ENCODE measurements at regions not wholly inside any gene's neighbourhood (a gene's known extent, or its start where the extent isn't known, plus 50 kb on each side); places are given as distances from the start of the nearest gene placed in this dataset.
"Not testable (repeated sequence)": the region's sequence is repeated elsewhere in the genome, so short reads cannot be mapped to it uniquely, and the experiment has no call there.

GRCh38 chr6:15761045-15761502 is 98.2 kb upstream of the DTNBP1 start:
- DNase-seq = no peak

GRCh38 chr6:15758631-15759215 is 95.9 kb upstream of the DTNBP1 start:
- DNase-seq = no peak

DNA sequence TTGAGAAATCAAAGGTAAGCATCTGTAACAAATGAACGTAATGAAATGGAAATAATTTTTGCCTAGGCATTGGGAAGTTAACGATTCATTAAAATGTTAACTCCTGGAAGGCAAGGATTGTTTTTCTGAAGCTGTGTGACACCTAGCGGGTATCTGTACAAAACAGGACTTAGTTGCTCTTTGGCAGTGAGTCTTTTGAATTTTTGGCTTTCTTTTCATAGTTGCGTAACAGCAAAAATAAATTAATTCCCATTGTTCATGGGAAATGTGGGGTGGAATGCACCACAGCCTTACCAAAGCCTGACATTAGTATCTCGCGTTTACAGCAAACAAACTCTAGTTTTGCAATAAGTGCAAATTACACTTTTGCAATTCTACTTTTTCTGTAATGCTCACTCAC is 92.7 kb upstream of the DTNBP1 start:
- DNase-seq = no peak

DNA sequence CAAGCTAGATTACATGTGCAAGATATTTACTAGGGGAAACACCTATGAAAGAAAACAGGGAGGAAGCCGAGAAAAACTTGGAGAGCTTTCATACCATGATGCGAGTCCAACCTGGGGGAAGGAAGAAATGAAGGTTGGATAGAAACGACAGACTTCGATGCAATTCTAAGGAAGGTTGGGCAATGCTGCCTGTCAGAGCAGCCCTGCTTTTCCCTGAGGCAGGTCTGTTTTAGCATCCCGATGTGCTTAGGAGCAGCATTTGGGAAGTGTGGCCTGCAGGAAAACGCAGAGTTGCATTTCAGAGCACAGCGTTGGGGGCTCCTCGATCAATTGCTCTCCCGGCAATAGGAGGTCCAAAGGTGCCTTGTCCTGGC is 91.9 kb upstream of the DTNBP1 start:
- DNase-seq = no peak

GRCh38 chr6:15754035-15754705 is 91.3 kb upstream of the DTNBP1 start:
- no peak for DNase-seq

- no peak for DNase-seq
Observed at GRCh38 chr6:15752820-15753219, 90.0 kb upstream of the DTNBP1 start.

- DNase-seq = no peak
Observed at GRCh38 chr6:15751721-15752350, 89.0 kb upstream of the DTNBP1 start.

- DNase-seq = no peak
Observed at GRCh38 chr6:15748341-15748740, 85.5 kb upstream of the DTNBP1 start.

- DNase-seq = no peak
Observed at GRCh38 chr6:15747354-15747883, 84.6 kb upstream of the DTNBP1 start.

GRCh38 chr6:15745781-15746180 is 83.0 kb upstream of the DTNBP1 start:
- DNase-seq = no peak

DNA sequence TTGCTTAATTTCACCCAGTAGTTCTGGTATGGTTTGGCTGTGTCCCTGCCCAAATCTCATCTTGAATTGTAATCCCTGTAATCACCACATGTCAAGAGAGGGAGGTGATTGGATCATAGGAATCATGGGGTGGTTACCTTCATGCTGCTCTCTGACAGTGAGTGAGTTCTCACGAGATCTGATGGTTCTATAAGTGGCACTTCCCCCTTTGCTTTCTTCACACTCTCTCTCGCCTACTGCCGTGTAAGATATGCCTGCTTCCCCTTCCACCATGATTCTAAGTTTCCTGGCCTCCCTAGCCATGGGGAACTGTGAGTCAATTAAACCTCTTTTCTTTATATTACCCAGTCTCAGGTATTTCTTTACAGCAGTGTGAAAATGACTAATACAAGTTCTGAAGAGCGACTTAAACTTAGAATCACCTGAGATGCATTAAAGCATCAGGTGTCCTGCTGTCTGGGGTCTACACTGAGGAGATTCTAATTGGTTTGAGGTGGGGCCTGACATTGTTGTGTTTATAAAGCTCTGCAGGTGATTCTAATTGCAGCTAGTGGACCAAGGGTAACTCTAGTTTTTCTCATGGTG is 82.1 kb upstream of the DTNBP1 start:
- DNase-seq = peak; percentile 37 to 61

DNA sequence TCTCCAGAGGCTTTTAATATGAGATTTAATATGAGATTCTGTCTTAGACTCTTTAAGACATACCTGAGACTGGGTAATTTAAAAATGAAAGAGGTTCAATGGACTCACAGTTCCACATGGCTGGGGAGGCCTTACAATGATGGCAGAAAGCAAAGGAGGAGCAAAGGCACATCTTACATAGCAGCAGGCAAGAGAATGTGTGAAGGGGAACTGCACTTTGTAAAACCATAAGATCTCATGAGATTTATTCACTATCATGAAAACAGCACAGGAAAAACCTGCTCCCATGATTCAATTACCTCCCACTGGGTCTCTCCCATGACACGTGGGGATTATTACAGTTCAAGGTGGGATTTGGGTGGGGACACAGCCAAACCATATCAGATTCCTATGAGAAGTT is 79.2 kb upstream of the DTNBP1 start:
- not testable (repeated sequence) for DNase-seq

GRCh38 chr6:15741405-15741804 is 78.6 kb upstream of the DTNBP1 start:
- DNase-seq = no peak

GRCh38 chr6:15739867-15740266 is 77.0 kb upstream of the DTNBP1 start:
- DNase-seq = no peak

GRCh38 chr6:15739353-15739752 is 76.5 kb upstream of the DTNBP1 start:
- DNase-seq = no peak

DNA sequence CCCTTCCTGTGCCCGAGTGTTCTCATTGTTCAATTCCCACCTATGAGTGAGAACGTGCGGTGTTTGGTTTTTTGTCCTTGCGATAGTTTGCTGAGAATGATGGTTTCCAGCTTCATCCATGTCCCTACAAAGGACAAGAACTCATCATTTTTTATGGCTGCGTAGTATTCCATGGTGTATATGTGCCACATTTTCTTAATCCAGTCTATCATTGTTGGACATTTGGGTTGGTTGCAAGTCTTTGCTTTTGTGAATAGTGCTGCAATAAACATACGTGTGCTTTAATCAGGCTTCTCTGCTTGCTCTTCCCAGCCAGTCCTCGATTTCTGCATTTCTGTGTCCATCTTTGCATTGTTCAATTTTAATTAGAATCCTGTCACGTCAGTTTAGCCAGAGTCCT is 75.4 kb upstream of the DTNBP1 start:
- DNase-seq = not testable (repeated sequence)

DNA sequence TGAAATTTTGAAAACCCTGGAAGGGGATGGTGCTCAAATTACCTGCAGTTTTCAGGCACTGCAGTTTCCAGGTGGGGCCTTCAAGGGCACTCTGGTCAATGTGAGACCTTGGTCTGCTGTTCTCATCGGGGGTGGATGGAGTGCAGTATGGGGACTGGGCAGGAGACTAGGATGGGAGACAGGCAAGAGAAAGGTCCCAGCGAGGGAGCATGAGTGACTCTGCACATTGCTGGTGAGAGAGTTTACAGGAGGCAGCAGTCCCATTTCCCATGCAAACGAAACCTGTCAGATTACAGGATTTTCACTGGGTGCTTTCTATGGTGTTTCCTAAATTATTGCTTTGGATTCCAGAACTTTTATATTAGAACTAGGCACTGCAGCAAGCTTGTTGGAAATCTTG is 73.5 kb upstream of the DTNBP1 start:
- no peak for DNase-seq

GRCh38 chr6:15735567-15736265 is 72.9 kb upstream of the DTNBP1 start:
- DNase-seq = no peak

DNA sequence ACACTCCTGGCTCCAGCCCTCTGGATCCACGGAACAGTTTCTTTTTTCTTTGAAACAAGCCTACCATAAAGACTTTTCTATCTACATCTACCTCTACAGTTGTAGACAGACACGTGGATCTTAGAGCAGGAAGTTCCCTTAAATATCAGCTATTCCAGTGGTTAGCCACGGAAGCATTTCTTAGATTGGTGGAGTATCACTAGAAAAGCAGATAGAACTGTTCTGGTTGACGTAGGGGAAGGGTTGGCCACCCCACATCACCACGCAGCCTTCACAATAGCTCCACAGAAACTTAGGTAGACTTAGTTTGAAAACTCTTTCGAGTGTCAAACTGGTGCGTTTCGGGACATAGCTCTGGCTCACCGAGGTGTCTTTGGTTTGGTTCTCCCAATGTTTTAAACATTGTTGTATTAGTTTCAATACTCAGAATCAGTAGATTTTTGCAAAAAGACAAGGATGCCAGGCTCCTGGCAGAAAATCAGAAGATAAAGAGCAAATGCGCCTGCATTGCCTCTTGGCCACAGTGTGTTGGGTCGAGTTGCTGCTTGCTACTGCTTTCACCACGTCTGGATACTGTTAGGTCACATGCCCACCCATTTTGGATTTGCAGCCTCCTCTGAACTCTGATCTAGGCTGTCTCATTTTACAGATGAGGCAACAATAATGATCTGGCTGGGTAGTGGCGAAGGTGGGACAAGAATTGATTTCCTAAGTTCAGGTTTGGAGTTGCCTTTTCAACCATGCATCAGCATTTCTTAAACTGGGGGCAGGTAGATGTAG is 71.5 kb upstream of the DTNBP1 start:
- DNase-seq = no peak

GRCh38 chr6:15730922-15731321 is 68.1 kb upstream of the DTNBP1 start:
- no peak for DNase-seq

DNA sequence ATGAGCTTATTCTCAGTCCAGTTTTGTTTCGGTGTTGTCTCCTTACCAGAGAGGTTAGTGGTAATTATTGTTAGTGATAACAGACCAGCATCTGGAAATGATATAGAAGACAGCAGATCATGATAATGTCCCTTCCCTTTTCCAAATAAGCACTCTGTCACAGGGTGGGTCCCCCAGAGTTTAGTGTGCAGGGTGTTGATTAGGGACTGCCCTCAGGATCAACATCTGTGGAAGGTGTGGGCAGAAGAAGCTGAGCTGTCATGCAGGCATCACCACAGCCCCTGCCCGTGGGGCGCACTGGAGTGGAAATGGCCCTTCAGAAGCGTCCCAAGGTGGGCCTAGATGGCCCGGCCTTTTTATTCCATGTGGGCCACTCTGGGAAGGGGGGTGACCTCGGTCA is 67.6 kb upstream of the DTNBP1 start:
- no peak for DNase-seq

DNA sequence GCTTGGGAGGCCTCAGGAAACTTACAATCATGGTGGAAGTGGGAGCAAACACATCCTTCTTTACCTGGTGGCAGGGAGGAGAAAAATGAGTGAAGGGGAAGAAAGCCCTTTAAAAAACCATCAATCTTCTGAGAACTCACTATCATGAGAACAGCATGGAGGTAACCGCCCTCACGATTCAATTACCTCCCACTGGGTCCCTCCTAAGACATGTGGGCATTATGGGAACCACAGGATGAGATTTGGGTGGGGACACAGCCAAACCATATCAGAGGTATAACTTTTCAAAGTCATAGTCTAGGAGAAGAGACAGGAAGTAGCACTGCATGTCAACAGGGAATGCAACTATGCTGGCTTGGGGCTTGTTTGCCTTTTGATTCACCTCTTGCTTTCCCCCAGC is 59.9 kb upstream of the DTNBP1 start:
- no peak for DNase-seq

Data from inflammatory macrophage treated with lipopolysaccharide for 1 hour (primary cell).